ENCODE measurements at regions not wholly inside any gene's neighbourhood (a gene's known extent, or its start where the extent isn't known, plus 50 kb on each side); places are given as distances from the start of the nearest gene placed in this dataset.
"Not testable (repeated sequence)": the region's sequence is repeated elsewhere in the genome, so short reads cannot be mapped to it uniquely, and the experiment has no call there.

DNA sequence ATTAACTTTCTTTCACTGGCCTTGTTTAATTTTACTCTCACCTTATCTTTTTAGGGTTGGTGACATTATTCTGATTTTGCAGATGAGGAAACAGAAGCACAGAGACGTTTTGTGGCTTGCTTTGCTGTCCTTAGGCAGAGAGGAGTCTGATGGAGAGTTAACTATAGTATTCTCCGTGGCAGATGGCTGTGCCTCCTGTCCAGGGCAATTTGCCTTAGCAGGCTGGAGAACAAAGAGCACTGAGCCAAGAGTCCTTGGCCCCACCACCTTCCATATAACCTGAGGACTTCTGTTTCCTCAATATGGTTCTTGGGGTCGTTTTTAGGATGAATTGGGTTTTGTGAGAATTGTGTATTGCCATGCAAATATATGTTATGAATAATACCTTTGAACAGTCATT is 71.4 kb upstream of the BACH2 start:
- H3K27ac Mint-ChIP-seq: no peak overlapping the region
- no peaks in the 10 kb centered on the region for H3K36me3 Mint-ChIP-seq
- ATAC-seq (ENCODE audit: low read depth) (no peak), DNase-seq (ENCODE audit: low spot score in 2 of 2) (no peak)
- H3K27me3 Mint-ChIP-seq: no peaks in the 10 kb centered on the region
- peaks cover 6% of the 10 kb centered on the region for H3K4me1 Mint-ChIP-seq
- H3K4me3 Mint-ChIP-seq: no peak overlapping the region
- H3K9me3 Mint-ChIP-seq: no peaks in the 10 kb centered on the region

GRCh38 chr6:90365565-90366219 is 69.0 kb upstream of the BACH2 start:
- peaks cover 3% of the 10 kb centered on the region for H3K4me1 Mint-ChIP-seq
- ATAC-seq (ENCODE audit: low read depth) (no peak), DNase-seq (ENCODE audit: low spot score in 2 of 2) (no peak)
- no peak overlapping the region for H3K4me3 Mint-ChIP-seq
- no peaks in the 10 kb centered on the region for H3K36me3 Mint-ChIP-seq
- no peaks in the 10 kb centered on the region for H3K27me3 Mint-ChIP-seq
- H3K27ac Mint-ChIP-seq: no peak overlapping the region
- no peaks in the 10 kb centered on the region for H3K9me3 Mint-ChIP-seq

DNA sequence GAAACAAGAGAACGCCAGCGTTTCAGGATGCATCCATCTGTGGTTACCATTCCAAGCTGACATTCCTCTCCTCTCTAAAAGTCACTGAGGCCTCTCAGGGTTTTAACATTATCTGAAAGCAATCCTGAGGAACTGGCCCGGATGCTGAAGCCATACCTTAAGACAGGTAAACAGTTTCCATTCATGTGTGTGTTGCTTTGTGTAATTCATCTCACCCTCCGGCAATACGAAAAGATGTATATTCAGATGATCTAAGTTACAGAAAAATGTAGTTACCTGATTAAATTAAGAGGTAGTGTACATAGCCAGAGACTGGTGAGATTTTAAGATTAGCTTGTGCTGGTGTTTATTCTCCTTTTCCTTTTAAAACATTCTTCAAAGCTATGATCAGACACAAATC is 68.4 kb upstream of the BACH2 start:
- ATAC-seq (ENCODE audit: low read depth) (no peak), DNase-seq (ENCODE audit: low spot score in 2 of 2) (no peak)
- Mint-ChIP-seq H3K9me3 (no peaks in the 10 kb centered on the region), H3K4me1 (peaks cover 3% of the 10 kb centered on the region), H3K27me3 (no peaks in the 10 kb centered on the region), H3K4me3 (no peak overlapping the region), H3K36me3 (no peaks in the 10 kb centered on the region), H3K27ac (no peak overlapping the region)

GRCh38 chr6:90364286-90364685 is 67.6 kb upstream of the BACH2 start:
- Mint-ChIP-seq H3K9me3 (no peaks in the 10 kb centered on the region), H3K27me3 (no peaks in the 10 kb centered on the region), H3K4me1 (peaks cover 3% of the 10 kb centered on the region), H3K4me3 (no peak overlapping the region), H3K36me3 (no peaks in the 10 kb centered on the region), H3K27ac (no peak overlapping the region)
- ATAC-seq (ENCODE audit: low read depth): no peak
- DNase-seq (ENCODE audit: low spot score in 2 of 2): no peak

DNA sequence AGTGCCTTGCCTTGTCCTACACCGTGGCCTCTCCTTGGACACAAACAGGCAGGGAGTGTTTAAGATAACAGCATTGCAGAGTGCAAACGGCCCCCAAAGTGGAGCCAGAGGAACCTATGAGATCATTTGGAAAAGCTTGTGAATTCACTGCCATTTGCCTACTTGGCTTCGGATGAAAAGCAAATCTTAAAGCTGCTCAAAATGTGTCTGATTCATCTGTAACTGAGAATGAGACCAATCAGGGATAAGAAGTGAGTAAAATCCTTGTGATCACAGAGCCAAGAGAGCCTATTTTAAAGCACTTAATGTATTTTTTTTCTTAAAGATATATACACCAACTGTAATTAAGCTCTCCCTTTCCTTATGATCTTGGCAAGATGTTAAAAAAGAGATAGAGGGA is 65.7 kb upstream of the BACH2 start:
- no peaks in the 10 kb centered on the region for H3K27me3 Mint-ChIP-seq
- no peak overlapping the region for H3K27ac Mint-ChIP-seq
- H3K4me3 Mint-ChIP-seq: no peak overlapping the region
- H3K36me3 Mint-ChIP-seq: no peaks in the 10 kb centered on the region
- DNase-seq (ENCODE audit: low spot score in 2 of 2) (no peak), ATAC-seq (ENCODE audit: low read depth) (no peak)
- H3K9me3 Mint-ChIP-seq: no peaks in the 10 kb centered on the region
- no peaks in the 10 kb centered on the region for H3K4me1 Mint-ChIP-seq

- Mint-ChIP-seq H3K27me3 (no peaks in the 10 kb centered on the region), H3K36me3 (no peaks in the 10 kb centered on the region), H3K27ac (no peak overlapping the region), H3K4me3 (no peak overlapping the region), H3K4me1 (no peaks in the 10 kb centered on the region), H3K9me3 (no peaks in the 10 kb centered on the region)
- no peak for DNase-seq (ENCODE audit: low spot score in 2 of 2)
- no peak for ATAC-seq (ENCODE audit: low read depth)
Observed at GRCh38 chr6:90361174-90361573, 64.5 kb upstream of the BACH2 start.

DNA sequence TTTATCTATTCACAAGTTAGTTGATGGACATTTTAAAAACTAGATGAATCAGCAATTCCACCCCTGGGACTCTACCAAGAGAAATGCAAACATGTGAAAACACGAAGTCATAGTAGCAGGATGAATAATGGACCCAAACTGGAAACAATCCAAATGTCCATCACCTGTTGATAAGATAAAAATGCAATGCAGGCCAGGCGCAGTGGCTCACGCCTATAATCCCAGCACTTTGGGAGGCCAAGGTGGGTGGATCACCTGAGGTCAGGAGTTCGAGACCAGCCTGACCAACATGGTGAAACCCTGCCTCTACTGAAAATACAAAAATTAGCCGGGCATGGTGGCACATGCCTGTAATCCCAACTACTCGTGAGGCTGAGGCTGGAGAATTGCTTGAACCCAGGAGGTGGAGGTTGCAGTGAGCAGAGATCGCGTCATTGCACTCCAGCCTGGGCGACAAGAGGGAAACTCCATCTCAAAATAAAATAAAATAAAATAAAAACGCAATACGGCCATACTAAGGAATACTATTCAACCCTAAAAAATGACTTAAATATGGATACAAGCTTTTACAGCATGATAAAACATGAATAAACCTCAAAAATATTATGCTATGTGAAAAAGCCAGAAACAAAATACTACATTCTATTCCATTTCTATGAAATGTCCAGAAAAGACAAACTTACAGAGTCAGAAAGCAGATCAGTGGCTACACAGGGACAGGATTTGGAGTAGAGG is 61.6 kb upstream of the BACH2 start:
- not testable (repeated sequence) for H3K9me3 Mint-ChIP-seq; ATAC-seq (ENCODE audit: low read depth); DNase-seq (ENCODE audit: low spot score in 2 of 2); H3K36me3 Mint-ChIP-seq; H3K27ac Mint-ChIP-seq; H3K4me3 Mint-ChIP-seq; H3K4me1 Mint-ChIP-seq; H3K27me3 Mint-ChIP-seq

GRCh38 chr6:90356012-90356421 is 59.4 kb upstream of the BACH2 start:
- ATAC-seq (ENCODE audit: low read depth) (no peak), DNase-seq (ENCODE audit: low spot score in 2 of 2) (no peak)
- no peaks in the 10 kb centered on the region for H3K36me3 Mint-ChIP-seq
- no peaks in the 10 kb centered on the region for H3K9me3 Mint-ChIP-seq
- H3K27ac Mint-ChIP-seq: no peak overlapping the region
- H3K27me3 Mint-ChIP-seq: no peaks in the 10 kb centered on the region
- H3K4me3 Mint-ChIP-seq: no peak overlapping the region
- peaks cover 13% of the 10 kb centered on the region for H3K4me1 Mint-ChIP-seq

GRCh38 chr6:90354961-90355360 is 58.3 kb upstream of the BACH2 start:
- no peak overlapping the region for H3K27ac Mint-ChIP-seq
- no peaks in the 10 kb centered on the region for H3K27me3 Mint-ChIP-seq
- no peak for DNase-seq (ENCODE audit: low spot score in 2 of 2)
- H3K9me3 Mint-ChIP-seq: no peaks in the 10 kb centered on the region
- no peaks in the 10 kb centered on the region for H3K36me3 Mint-ChIP-seq
- no peak for ATAC-seq (ENCODE audit: low read depth)
- peaks cover 23% of the 10 kb centered on the region for H3K4me1 Mint-ChIP-seq
- H3K4me3 Mint-ChIP-seq: no peak overlapping the region

DNA sequence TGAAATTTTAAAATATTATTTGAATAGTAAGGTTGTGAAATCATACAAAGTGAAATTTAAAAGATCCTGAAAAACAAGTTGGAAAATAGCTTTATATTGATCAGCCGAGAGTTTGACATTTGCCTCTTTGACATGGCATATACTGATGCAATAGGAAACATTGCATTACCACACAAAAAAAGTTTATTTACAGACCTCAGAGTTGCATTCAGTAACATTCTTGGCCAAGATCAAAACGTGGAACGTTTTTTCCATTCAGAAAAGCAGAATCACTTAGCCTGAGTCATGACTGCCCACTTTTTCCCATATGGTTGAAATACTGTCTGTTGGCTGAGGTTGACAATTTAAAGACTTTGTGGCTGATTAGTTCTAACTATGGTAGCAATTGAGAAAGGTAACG is 55.1 kb upstream of the BACH2 start:
- no peak overlapping the region for H3K4me3 Mint-ChIP-seq
- H3K27me3 Mint-ChIP-seq: no peaks in the 10 kb centered on the region
- H3K27ac Mint-ChIP-seq: peak overlapping the region; percentile 70
- ATAC-seq (ENCODE audit: low read depth) (no peak), DNase-seq (ENCODE audit: low spot score in 2 of 2) (no peak)
- H3K36me3 Mint-ChIP-seq: no peaks in the 10 kb centered on the region
- peaks cover 35% of the 10 kb centered on the region for H3K4me1 Mint-ChIP-seq
- no peaks in the 10 kb centered on the region for H3K9me3 Mint-ChIP-seq

DNA sequence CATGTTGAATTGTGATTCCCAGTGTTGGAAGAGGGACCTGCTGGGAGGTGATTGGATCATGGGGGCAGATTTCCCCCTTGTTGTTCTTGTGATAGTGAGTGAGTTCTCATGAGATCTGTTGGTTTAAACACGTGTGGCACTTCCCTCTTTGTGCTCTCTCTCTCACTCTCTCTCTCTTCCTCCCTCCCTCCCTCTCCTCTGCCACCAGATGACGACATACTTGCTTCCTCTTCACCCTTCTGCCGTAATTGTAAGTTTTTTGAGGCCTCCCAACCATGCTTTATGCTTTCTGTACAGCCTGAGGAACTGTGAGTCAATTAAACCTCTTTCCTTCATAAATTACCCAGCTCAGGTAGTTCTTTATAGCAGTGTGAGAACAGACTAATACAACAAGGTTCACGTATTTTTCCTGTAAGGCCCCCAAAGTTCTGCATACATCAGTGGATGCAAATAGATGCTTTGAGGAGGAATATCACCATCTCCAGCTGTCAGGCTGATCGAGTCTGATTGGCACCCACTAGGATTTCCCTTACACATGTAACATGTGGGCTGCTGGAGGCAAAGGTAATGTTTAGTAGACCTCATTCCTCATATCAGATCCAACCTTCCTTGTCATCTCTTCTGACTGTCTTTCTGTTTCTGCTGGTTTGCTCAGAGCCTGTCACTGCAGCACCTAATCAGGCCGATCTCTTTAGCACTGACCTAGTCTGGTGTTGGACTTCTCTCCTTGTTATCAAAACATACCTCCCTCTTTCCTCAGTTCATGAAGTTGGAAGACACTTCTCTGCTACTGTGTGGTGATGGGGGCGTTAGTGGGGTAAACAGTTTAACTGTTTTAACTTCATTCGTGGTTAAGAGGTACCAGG is 54.3 kb upstream of the BACH2 start:
- H3K36me3 Mint-ChIP-seq: no peaks in the 10 kb centered on the region
- H3K4me1 Mint-ChIP-seq: peaks cover 35% of the 10 kb centered on the region

GRCh38 chr6:90347411-90347851 is 50.8 kb upstream of the BACH2 start:
- Mint-ChIP-seq H3K4me1 (peaks cover 31% of the 10 kb centered on the region), H3K27ac (no peak overlapping the region), H3K4me3 (no peak overlapping the region), H3K36me3 (no peaks in the 10 kb centered on the region), H3K9me3 (no peaks in the 10 kb centered on the region), H3K27me3 (peaks cover 2% of the 10 kb centered on the region)
- ATAC-seq (ENCODE audit: low read depth): no peak
- no peak for DNase-seq (ENCODE audit: low spot score in 2 of 2)

More for the DNA sequence above, 54.3 kb upstream of the BACH2 start:
- Mint-ChIP-seq H3K4me3 (no peak overlapping the region), H3K27me3 (no peaks in the 10 kb centered on the region), H3K9me3 (no peaks in the 10 kb centered on the region), H3K27ac (peak overlapping the region; percentile 96)
- DNase-seq (ENCODE audit: low spot score in 2 of 2): peak; percentile 39 to 71
- ATAC-seq (ENCODE audit: low read depth): peak; percentile 99

- DNase-seq (ENCODE audit: low spot score in 2 of 2): no peak
- Mint-ChIP-seq H3K9me3 (no peaks in the 10 kb centered on the region), H3K36me3 (no peaks in the 10 kb centered on the region), H3K4me1 (peaks cover 28% of the 10 kb centered on the region), H3K27ac (no peak overlapping the region), H3K4me3 (no peak overlapping the region), H3K27me3 (peaks cover 3% of the 10 kb centered on the region)
- ATAC-seq (ENCODE audit: low read depth): no peak
Observed at GRCh38 chr6:90346729-90347128, 50.1 kb upstream of the BACH2 start.
